Spleen (tissue), 11 donors: ENCODE measurements at regions not wholly inside any gene's neighbourhood (a gene's known extent, or its start where the extent isn't known, plus 50 kb on each side); places are given as distances from the start of the nearest gene placed in this dataset.

ENCODE experiments used
- DNase-seq: peaks from one replicate; pipeline ENCODE4 v3.0.0-alpha.2; 2020
- H3K27ac ChIP-seq, 8 donors: fragments of 200-600 bp; sonication (generic) in 7 of 8; 1 replicate in 4 of 8; 2 replicates in 4 of 8; pipeline versions ENCODE4 v1.5.0 to v1.8.0; 2016 to 2021; ENCODE audit warnings: inconsistent platforms in 4 of 8, mild to moderate bottlenecking in 4 of 8, moderate library complexity in 1 of 8
- H3K27me3 ChIP-seq, 7 donors: fragments of 200-600 bp; sonication (generic) in 6 of 7; replicated peaks in 1 of 7; 1 replicate in 4 of 7; 2 replicates in 3 of 7; pipeline versions ENCODE4 v1.5.0 to v1.8.0; 2016 to 2021; ENCODE audit warnings: inconsistent platforms in 3 of 7, mild to moderate bottlenecking in 1 of 7
- H3K36me3 ChIP-seq, 6 donors: fragments of 200-600 bp; sonication (generic) in 5 of 6; 1 replicate in 4 of 6; 2 replicates in 2 of 6; pipeline versions ENCODE4 v1.5.0 to v1.8.0; 2016 to 2021; ENCODE audit warnings: inconsistent platforms in 2 of 6
- H3K4me1 ChIP-seq, 6 donors: fragments of 200-600 bp; sonication (generic) in 5 of 6; 1 replicate in 3 of 6; 2 replicates in 3 of 6; pipeline versions ENCODE4 v1.5.0 to v1.8.0; 2016 to 2021; ENCODE audit warnings: inconsistent platforms in 3 of 6
- H3K4me3 ChIP-seq, 8 donors: fragments of 200-600 bp; sonication (generic) in 7 of 8; 1 replicate in 4 of 8; 2 replicates in 4 of 8; pipeline versions ENCODE4 v1.5.0 to v1.8.0; 2016 to 2021; ENCODE audit warnings: inconsistent platforms in 4 of 8, mild to moderate bottlenecking in 4 of 8, moderate library complexity in 2 of 8
- H3K9me3 ChIP-seq, 8 donors: fragments of 200-600 bp; sonication (generic) in 7 of 8; 1 replicate in 4 of 8; 2 replicates in 4 of 8; pipeline versions ENCODE4 v1.5.0 to v1.8.0; 2016 to 2021; ENCODE audit warnings: inconsistent platforms in 4 of 8
- CTCF ChIP-seq, 11 experiments: fragments of 200-600 bp in 7 of 11; fragments of 450-650 bp in 4 of 11; sonication (generic) in 4 of 11; IDR thresholded peaks in 8 of 11; conservative IDR thresholded peaks in 3 of 11; 1 replicate in 7 of 11; 2 replicates in 4 of 11; pipeline versions ENCODE4 v1.4.0 to v1.8.0; 2016 to 2021; ENCODE audit warnings: antibody characterized with exemption in 11 of 11, inconsistent platforms in 4 of 11, mild to moderate bottlenecking in 1 of 11
- POLR2A ChIP-seq, 3 donors: fragments of 450-650 bp; IDR thresholded peaks; one replicate each; pipeline ENCODE4 v1.5.1; 2017; ENCODE audit warnings: antibody characterized with exemption in 3 of 3, mild to moderate bottlenecking in 1 of 3
- POLR2AphosphoS5 ChIP-seq, 3 donors: sonication (generic); formaldehyde crosslinking; IDR thresholded peaks; one replicate each; pipeline ENCODE4 v1.5.1; 2017; ENCODE audit warnings: antibody characterized with exemption in 3 of 3
- WGBS, 5 donors: extraction: QIAGEN DNeasy Blood & Tissue Kit in 3 of 5; methylation state at CpG; one replicate each; pipeline versions ENCODE4 v1.1.5 to v1.1.7; 2013 to 2018; 5-methylcytosine and 5-hydroxymethylcytosine counted together
- intact Hi-C: fragments of 100-400 bp; cut with DNase I; formaldehyde crosslinking; loops from one replicate; pipeline ENCODE4 v1.15.0; 2023; ENCODE audit warnings: low total_unique reads
- donor health status: healthy with polysubstance abuse.
- donor health status: DM: no; HTN: no; CAD: no; lungs with moderate emphysema.
- donor health status: DM: no; HTN: no; CAD: no.
- donor health status: Bipolar disorder and iron deficiency.
- donor health status: healthy.
- donor health status: DM: no; HTN: no; CAD: no.
- donor health status: DM: yes; HTN: yes; CAD: no.

- Histone ChIP-seq H3K4me1 (no peaks in the 10 kb centered on the region), H3K27ac (no peak overlapping the region), H3K4me3 (no peak overlapping the region), H3K9me3 (no peaks in the 10 kb centered on the region), H3K36me3 (no peaks in the 10 kb centered on the region), H3K27me3 (peaks cover 0 to 32% (median 0%) of the 10 kb centered on the region in 7 donors)
- 60 to 79% (median 63%) methylated on average over 1 of the region's 1 CpG for WGBS, 5 donors
- no peak for DNase-seq
- intact Hi-C loops, result no loop called here
- no peak for TF ChIP-seq POLR2A (IDR thresholded peaks at IDR 0.05)
- no peak for TF ChIP-seq POLR2AphosphoS5 (IDR thresholded peaks at IDR 0.05)
- TF ChIP-seq CTCF (IDR thresholded peaks at IDR 0.05 in 8 of 11, conservative IDR thresholded peaks at IDR 0.05 in 3 of 11), result no peak
Measured at GRCh38 chr11:131043251-131043650, 127.0 kb upstream of the SNX19 start.

GRCh38 chr11:131044851-131045250 is 128.6 kb upstream of the SNX19 start:
- H3K4me3 ChIP-seq, result no peak overlapping the region

GRCh38 chr11:131052367-131052766 is 136.1 kb upstream of the SNX19 start:
- Histone ChIP-seq H3K4me3 (no peak overlapping the region), H3K36me3 (no peaks in the 10 kb centered on the region), H3K9me3 (no peaks in the 10 kb centered on the region), H3K27me3 (peaks cover 0 to 15% (median 0%) of the 10 kb centered on the region in 7 donors), H3K27ac (no peak overlapping the region), H3K4me1 (no peaks in the 10 kb centered on the region)
- 81 to 89% (median 87%) methylated on average over 3 of the region's 3 CpGs for WGBS, 5 donors
- no peak for DNase-seq
- intact Hi-C loops, result no loop called here
- no peak for TF ChIP-seq CTCF (IDR thresholded peaks at IDR 0.05 in 8 of 11, conservative IDR thresholded peaks at IDR 0.05 in 3 of 11)
- no peak for TF ChIP-seq POLR2AphosphoS5 (IDR thresholded peaks at IDR 0.05)
- TF ChIP-seq POLR2A (IDR thresholded peaks at IDR 0.05), result no peak

More at GRCh38 chr11:131044851-131045250, 128.6 kb upstream of the SNX19 start:
- no peak for DNase-seq
- no peak overlapping the region for H3K27ac ChIP-seq
- no peaks in the 10 kb centered on the region for H3K4me1 ChIP-seq
- intact Hi-C loops, result no loop called here
- no peaks in the 10 kb centered on the region for H3K9me3 ChIP-seq
- no peaks in the 10 kb centered on the region for H3K36me3 ChIP-seq
- peaks cover 0 to 32% (median 0%) of the 10 kb centered on the region in 7 donors for H3K27me3 ChIP-seq
- WGBS, 5 donors, result 69 to 83% (median 76%) methylated on average over 7 of the region's 7 CpGs
- TF ChIP-seq POLR2AphosphoS5 (IDR thresholded peaks at IDR 0.05) (no peak), POLR2A (IDR thresholded peaks at IDR 0.05) (no peak), CTCF (IDR thresholded peaks at IDR 0.05 in 8 of 11, conservative IDR thresholded peaks at IDR 0.05 in 3 of 11) (no peak)

GRCh38 chr11:131056036-131056435 is 139.8 kb upstream of the SNX19 start:
- Histone ChIP-seq H3K27me3 (peaks cover 0 to 9% (median 0%) of the 10 kb centered on the region in 7 donors), H3K4me3 (no peak overlapping the region), H3K9me3 (no peaks in the 10 kb centered on the region), H3K27ac (no peak overlapping the region), H3K36me3 (no peaks in the 10 kb centered on the region), H3K4me1 (no peaks in the 10 kb centered on the region)
- no peak for DNase-seq
- 46 to 73% (median 51%) methylated on average over 2 of the region's 2 CpGs for WGBS, 5 donors
- intact Hi-C loops, result no loop called here
- TF ChIP-seq CTCF (IDR thresholded peaks at IDR 0.05 in 8 of 11, conservative IDR thresholded peaks at IDR 0.05 in 3 of 11), result no peak
